ENCODE measurements at regions not wholly inside any gene's neighbourhood (a gene's known extent, or its start where the extent isn't known, plus 50 kb on each side); places are given as distances from the start of the nearest gene placed in this dataset.

GRCh38 chr4:15295421-15296162 lies 132.2 kb upstream of the C1QTNF7 start:
- Histone ChIP-seq H2AFZ (ENCODE audit: low read depth, low read length) (no peak overlapping the region), H3K4me3 (ENCODE audit: insufficient read depth, low read depth, low read length) (no peak overlapping the region), H3K9me3 (ENCODE audit: insufficient read depth, low read depth, low read length) (no peaks in the 10 kb centered on the region), H3K79me2 (ENCODE audit: insufficient read depth, low read length) (no peaks in the 10 kb centered on the region), H4K20me1 (ENCODE audit: insufficient read depth, low read length) (no peaks in the 10 kb centered on the region), H3K36me3 (ENCODE audit: insufficient read depth, low read length) (no peaks in the 10 kb centered on the region), H3K27ac (ENCODE audit: low read depth, low read length) (no peak overlapping the region), H3K4me1 (ENCODE audit: insufficient read depth, low read length) (no peaks in the 10 kb centered on the region), H3K9ac (ENCODE audit: low read length) (no peak overlapping the region), H3K27me3 (ENCODE audit: insufficient read depth, low read length) (no peaks in the 10 kb centered on the region), H3K4me2 (ENCODE audit: low read length) (no peak overlapping the region)
- Mint-ChIP-seq H3K9me3 (ENCODE audit: unreplicated experiment) (no peaks in the 10 kb centered on the region), H3K27me3 (ENCODE audit: low read depth, unreplicated experiment) (peaks cover 6% of the 10 kb centered on the region), H3K4me3 (ENCODE audit: unreplicated experiment) (no peak overlapping the region), H3K4me1 (ENCODE audit: low read depth, unreplicated experiment) (peaks cover 7% of the 10 kb centered on the region), H3K27ac (ENCODE audit: unreplicated experiment) (no peak overlapping the region), H3K36me3 (ENCODE audit: low read depth, unreplicated experiment) (no peaks in the 10 kb centered on the region)
- FAIRE-seq, result no peak
- no peak for DNase-seq (ENCODE audit: low read depth)
- TF ChIP-seq CTCF (IDR thresholded peaks at IDR 0.05; ENCODE audit: insufficient read depth, low read depth, low read length) (no peak), EZH2 (IDR thresholded peaks at IDR 0.05; ENCODE audit: insufficient read depth, low read length) (no peak)

GRCh38 chr4:15297344-15297743 lies 130.5 kb upstream of the C1QTNF7 start:
- no peak overlapping the region for H3K9ac ChIP-seq (ENCODE audit: low read length)
- DNase-seq (ENCODE audit: low read depth) (no peak), FAIRE-seq (no peak)
- TF ChIP-seq CTCF (IDR thresholded peaks at IDR 0.05; ENCODE audit: insufficient read depth, low read depth, low read length), result no peak
- Mint-ChIP-seq H3K36me3 (ENCODE audit: low read depth, unreplicated experiment) (no peaks in the 10 kb centered on the region), H3K4me3 (ENCODE audit: unreplicated experiment) (no peak overlapping the region), H3K4me1 (ENCODE audit: low read depth, unreplicated experiment) (no peaks in the 10 kb centered on the region), H3K9me3 (ENCODE audit: unreplicated experiment) (no peaks in the 10 kb centered on the region), H3K27ac (ENCODE audit: unreplicated experiment) (no peak overlapping the region), H3K27me3 (ENCODE audit: low read depth, unreplicated experiment) (peaks cover 9% of the 10 kb centered on the region)
- H2AFZ ChIP-seq (ENCODE audit: low read depth, low read length), result no peak overlapping the region
- H3K36me3 ChIP-seq (ENCODE audit: insufficient read depth, low read length), result no peaks in the 10 kb centered on the region
- H3K4me3 ChIP-seq (ENCODE audit: insufficient read depth, low read depth, low read length), result no peak overlapping the region
- H3K79me2 ChIP-seq (ENCODE audit: insufficient read depth, low read length), result no peaks in the 10 kb centered on the region
- no peaks in the 10 kb centered on the region for H4K20me1 ChIP-seq (ENCODE audit: insufficient read depth, low read length)
- no peaks in the 10 kb centered on the region for H3K4me1 ChIP-seq (ENCODE audit: insufficient read depth, low read length)
- no peak overlapping the region for H3K27ac ChIP-seq (ENCODE audit: low read depth, low read length)
- no peak overlapping the region for H3K4me2 ChIP-seq (ENCODE audit: low read length)
- H3K27me3 ChIP-seq (ENCODE audit: insufficient read depth, low read length), result no peaks in the 10 kb centered on the region
- H3K9me3 ChIP-seq (ENCODE audit: insufficient read depth, low read depth, low read length), result no peaks in the 10 kb centered on the region

- H3K36me3 ChIP-seq (ENCODE audit: insufficient read depth, low read length), result no peaks in the 10 kb centered on the region
- Mint-ChIP-seq H3K9me3 (ENCODE audit: unreplicated experiment) (no peaks in the 10 kb centered on the region), H3K4me3 (ENCODE audit: unreplicated experiment) (no peak overlapping the region), H3K4me1 (ENCODE audit: low read depth, unreplicated experiment) (peaks cover 15% of the 10 kb centered on the region), H3K27me3 (ENCODE audit: low read depth, unreplicated experiment) (peaks cover 9% of the 10 kb centered on the region), H3K27ac (ENCODE audit: unreplicated experiment) (no peak overlapping the region), H3K36me3 (ENCODE audit: low read depth, unreplicated experiment) (no peaks in the 10 kb centered on the region)
- FAIRE-seq (no peak), DNase-seq (ENCODE audit: low read depth) (no peak)
- no peaks in the 10 kb centered on the region for H3K79me2 ChIP-seq (ENCODE audit: insufficient read depth, low read length)
- TF ChIP-seq EZH2 (IDR thresholded peaks at IDR 0.05; ENCODE audit: insufficient read depth, low read length) (no peak), CTCF (IDR thresholded peaks at IDR 0.05; ENCODE audit: insufficient read depth, low read depth, low read length) (no peak)
- no peak overlapping the region for H3K9ac ChIP-seq (ENCODE audit: low read length)
- H3K27me3 ChIP-seq (ENCODE audit: insufficient read depth, low read length), result no peaks in the 10 kb centered on the region
- H3K4me2 ChIP-seq (ENCODE audit: low read length), result no peak overlapping the region
- H3K4me1 ChIP-seq (ENCODE audit: insufficient read depth, low read length), result peaks cover 9% of the 10 kb centered on the region
- H2AFZ ChIP-seq (ENCODE audit: low read depth, low read length), result no peak overlapping the region
- H3K9me3 ChIP-seq (ENCODE audit: insufficient read depth, low read depth, low read length), result no peaks in the 10 kb centered on the region
- H3K27ac ChIP-seq (ENCODE audit: low read depth, low read length), result no peak overlapping the region
- H3K4me3 ChIP-seq (ENCODE audit: insufficient read depth, low read depth, low read length), result no peak overlapping the region
- H4K20me1 ChIP-seq (ENCODE audit: insufficient read depth, low read length), result no peaks in the 10 kb centered on the region
These were observed 128.2 kb upstream of the C1QTNF7 start for GRCh38 chr4:15299627-15300026.

All from astrocyte (in vitro differentiated cells and primary cell).